ENCODE measurements at regions not wholly inside any gene's neighbourhood (a gene's known extent, or its start where the extent isn't known, plus 50 kb on each side); places are given as distances from the start of the nearest gene placed in this dataset.

DNA sequence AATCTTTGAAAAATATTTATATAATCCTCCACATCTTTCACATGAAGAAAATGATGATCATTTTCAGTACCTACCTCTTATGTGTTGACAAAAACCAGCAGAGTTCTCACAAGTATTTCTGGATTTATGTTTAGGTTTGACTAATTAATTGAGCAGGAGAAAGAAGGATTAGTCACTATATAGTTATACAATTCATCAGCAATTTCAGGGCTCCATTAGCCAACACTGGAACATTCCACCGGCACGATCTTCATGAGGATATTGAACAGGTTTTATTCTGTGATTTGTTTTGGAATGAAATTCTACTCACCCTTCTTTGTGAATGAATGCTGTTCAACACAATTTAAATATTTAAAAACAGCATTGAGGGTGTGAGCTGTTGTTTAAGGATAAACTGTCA is 163.2 kb downstream of the SEM1 start:
- intact Hi-C loops (cut with micrococcal nuclease; ENCODE audit: unreplicated experiment), result no loop called here
- CTCF ChIA-PET, result no interaction called here

DNA sequence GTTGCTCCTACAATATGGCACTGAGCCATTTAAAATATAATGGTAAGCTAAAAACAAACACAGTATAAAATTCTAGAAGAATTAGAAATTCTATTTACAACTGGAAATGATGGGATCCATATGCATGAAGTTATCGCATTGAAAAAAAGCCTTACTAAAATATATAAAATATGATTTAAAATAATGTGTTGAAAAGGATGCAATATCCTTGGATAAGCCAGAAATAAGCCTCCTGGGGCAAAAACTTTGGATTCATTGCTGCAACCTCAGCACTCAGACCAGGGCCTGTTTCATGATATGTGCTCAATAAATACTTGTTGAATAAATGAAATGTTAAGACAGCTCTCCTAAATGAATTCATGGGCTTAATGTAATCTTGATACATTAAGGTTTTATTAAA is 170.2 kb downstream of the SEM1 start:
- ATAC-seq (no peak), DNase-seq (ENCODE audit: low read depth, low spot score) (no peak)
- Histone ChIP-seq H3K4me1 (ENCODE audit: control insufficient read depth, insufficient read depth, low read length) (no peaks in the 10 kb centered on the region), H3K27me3 (ENCODE audit: control insufficient read depth, insufficient read depth, low read length) (no peaks in the 10 kb centered on the region), H3K27ac (ENCODE audit: low read length) (no peak overlapping the region), H3K9me3 (ENCODE audit: control insufficient read depth, insufficient read depth, low read depth, low read length) (no peaks in the 10 kb centered on the region), H3K4me3 (ENCODE audit: low read depth in 2 of 2, low read length in 2 of 2) (no peak overlapping the region), H3K36me3 (ENCODE audit: control insufficient read depth, insufficient read depth, low read length) (no peaks in the 10 kb centered on the region)
- intact Hi-C loops (cut with micrococcal nuclease; ENCODE audit: unreplicated experiment), result no loop called here
- in situ Hi-C loops (cut with HindIII; ENCODE audit: low pct_unique_long_range_greater_than_20kb, low sequenced_read_pairs), result no loop called here
- POLR2A ChIA-PET, result no interaction called here
- no TSS peak for BruUV-seq (replicated peaks)
- no peak for TF ChIP-seq SIN3A (IDR thresholded peaks at IDR 0.05; ENCODE audit: borderline replicate concordance, insufficient read depth, low read depth, low read length)
- CTCF ChIA-PET, result no interaction called here

More for the DNA sequence above, 163.2 kb downstream of the SEM1 start:
- Histone ChIP-seq H3K36me3 (ENCODE audit: control insufficient read depth, insufficient read depth, low read length) (no peaks in the 10 kb centered on the region), H3K27me3 (ENCODE audit: control insufficient read depth, insufficient read depth, low read length) (no peaks in the 10 kb centered on the region; the same call in 1 of the 2 replicates), H3K4me1 (ENCODE audit: control insufficient read depth, insufficient read depth, low read length) (no peaks in the 10 kb centered on the region), H3K9me3 (ENCODE audit: control insufficient read depth, insufficient read depth, low read depth, low read length) (no peaks in the 10 kb centered on the region), H3K4me3 (ENCODE audit: low read depth in 2 of 2, low read length in 2 of 2) (no peak overlapping the region), H3K27ac (ENCODE audit: low read length) (no peak overlapping the region)
- no TSS peak for BruUV-seq (replicated peaks)
- no peak for ATAC-seq
- TF ChIP-seq, protein P1, sequence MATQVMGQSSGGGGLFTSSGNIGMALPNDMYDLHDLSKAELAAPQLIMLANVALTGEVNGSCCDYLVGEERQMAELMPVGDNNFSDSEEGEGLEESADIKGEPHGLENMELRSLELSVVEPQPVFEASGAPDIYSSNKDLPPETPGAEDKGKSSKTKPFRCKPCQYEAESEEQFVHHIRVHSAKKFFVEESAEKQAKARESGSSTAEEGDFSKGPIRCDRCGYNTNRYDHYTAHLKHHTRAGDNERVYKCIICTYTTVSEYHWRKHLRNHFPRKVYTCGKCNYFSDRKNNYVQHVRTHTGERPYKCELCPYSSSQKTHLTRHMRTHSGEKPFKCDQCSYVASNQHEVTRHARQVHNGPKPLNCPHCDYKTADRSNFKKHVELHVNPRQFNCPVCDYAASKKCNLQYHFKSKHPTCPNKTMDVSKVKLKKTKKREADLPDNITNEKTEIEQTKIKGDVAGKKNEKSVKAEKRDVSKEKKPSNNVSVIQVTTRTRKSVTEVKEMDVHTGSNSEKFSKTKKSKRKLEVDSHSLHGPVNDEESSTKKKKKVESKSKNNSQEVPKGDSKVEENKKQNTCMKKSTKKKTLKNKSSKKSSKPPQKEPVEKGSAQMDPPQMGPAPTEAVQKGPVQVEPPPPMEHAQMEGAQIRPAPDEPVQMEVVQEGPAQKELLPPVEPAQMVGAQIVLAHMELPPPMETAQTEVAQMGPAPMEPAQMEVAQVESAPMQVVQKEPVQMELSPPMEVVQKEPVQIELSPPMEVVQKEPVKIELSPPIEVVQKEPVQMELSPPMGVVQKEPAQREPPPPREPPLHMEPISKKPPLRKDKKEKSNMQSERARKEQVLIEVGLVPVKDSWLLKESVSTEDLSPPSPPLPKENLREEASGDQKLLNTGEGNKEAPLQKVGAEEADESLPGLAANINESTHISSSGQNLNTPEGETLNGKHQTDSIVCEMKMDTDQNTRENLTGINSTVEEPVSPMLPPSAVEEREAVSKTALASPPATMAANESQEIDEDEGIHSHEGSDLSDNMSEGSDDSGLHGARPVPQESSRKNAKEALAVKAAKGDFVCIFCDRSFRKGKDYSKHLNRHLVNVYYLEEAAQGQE (IDR thresholded peaks at IDR 0.05; ENCODE audit: insufficient read depth in 1 of 2, low read depth in 2 of 2, low read length in 1 of 2), result no peak
- TF ChIP-seq SIN3A (IDR thresholded peaks at IDR 0.05; ENCODE audit: borderline replicate concordance, insufficient read depth, low read depth, low read length), result no peak
- TF ChIP-seq TCF7L2 (IDR thresholded peaks at IDR 0.05; ENCODE audit: low read depth, low read length), result no peak
- TF ChIP-seq, protein P2, sequence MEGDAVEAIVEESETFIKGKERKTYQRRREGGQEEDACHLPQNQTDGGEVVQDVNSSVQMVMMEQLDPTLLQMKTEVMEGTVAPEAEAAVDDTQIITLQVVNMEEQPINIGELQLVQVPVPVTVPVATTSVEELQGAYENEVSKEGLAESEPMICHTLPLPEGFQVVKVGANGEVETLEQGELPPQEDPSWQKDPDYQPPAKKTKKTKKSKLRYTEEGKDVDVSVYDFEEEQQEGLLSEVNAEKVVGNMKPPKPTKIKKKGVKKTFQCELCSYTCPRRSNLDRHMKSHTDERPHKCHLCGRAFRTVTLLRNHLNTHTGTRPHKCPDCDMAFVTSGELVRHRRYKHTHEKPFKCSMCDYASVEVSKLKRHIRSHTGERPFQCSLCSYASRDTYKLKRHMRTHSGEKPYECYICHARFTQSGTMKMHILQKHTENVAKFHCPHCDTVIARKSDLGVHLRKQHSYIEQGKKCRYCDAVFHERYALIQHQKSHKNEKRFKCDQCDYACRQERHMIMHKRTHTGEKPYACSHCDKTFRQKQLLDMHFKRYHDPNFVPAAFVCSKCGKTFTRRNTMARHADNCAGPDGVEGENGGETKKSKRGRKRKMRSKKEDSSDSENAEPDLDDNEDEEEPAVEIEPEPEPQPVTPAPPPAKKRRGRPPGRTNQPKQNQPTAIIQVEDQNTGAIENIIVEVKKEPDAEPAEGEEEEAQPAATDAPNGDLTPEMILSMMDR (IDR thresholded peaks at IDR 0.05), result no peak
- no peak for TF ChIP-seq POLR2AphosphoS5 (IDR thresholded peaks at IDR 0.05; ENCODE audit: low read depth, low read length)
- POLR2A ChIA-PET, result no interaction called here
- in situ Hi-C loops (cut with HindIII; ENCODE audit: low pct_unique_long_range_greater_than_20kb, low sequenced_read_pairs), result no loop called here
- DNase-seq (ENCODE audit: low read depth, low spot score), result no peak

DNA sequence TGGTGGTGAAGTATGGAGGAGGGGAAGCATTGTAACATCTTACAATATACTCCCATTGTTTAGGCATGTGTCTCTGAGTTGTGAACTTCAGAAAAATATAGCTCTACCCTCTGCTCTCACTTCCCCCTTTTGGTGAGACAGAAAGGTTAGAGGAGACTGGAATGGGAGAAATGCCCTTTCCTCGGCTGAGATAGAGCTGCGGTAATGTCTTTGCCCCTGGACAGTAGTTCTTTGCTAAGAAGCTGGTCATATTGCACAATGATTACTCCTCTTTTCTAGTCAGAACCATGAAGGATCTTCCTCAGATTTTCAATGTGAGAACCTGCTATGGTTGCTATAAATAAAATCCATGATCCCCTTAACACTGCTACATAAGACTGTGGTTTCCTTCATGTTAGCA is 171.0 kb downstream of the SEM1 start:
- Histone ChIP-seq H3K27me3 (ENCODE audit: control insufficient read depth, insufficient read depth, low read length) (no peaks in the 10 kb centered on the region), H3K27ac (ENCODE audit: low read length) (no peak overlapping the region), H3K9me3 (ENCODE audit: control insufficient read depth, insufficient read depth, low read depth, low read length) (no peaks in the 10 kb centered on the region), H3K4me1 (ENCODE audit: control insufficient read depth, insufficient read depth, low read length) (no peaks in the 10 kb centered on the region), H3K36me3 (ENCODE audit: control insufficient read depth, insufficient read depth, low read length) (no peaks in the 10 kb centered on the region), H3K4me3 (ENCODE audit: low read depth in 2 of 2, low read length in 2 of 2) (no peak overlapping the region)
- in situ Hi-C loops (cut with HindIII; ENCODE audit: low pct_unique_long_range_greater_than_20kb, low sequenced_read_pairs), result no loop called here
- ChIA-PET CTCF (no interaction called here), POLR2A (no interaction called here)
- DNase-seq (ENCODE audit: low read depth, low spot score) (no peak), ATAC-seq (no peak)
- intact Hi-C loops (cut with micrococcal nuclease; ENCODE audit: unreplicated experiment), result no loop called here
- BruUV-seq (replicated peaks), result no TSS peak
- TF ChIP-seq, protein P1 (IDR thresholded peaks at IDR 0.05; ENCODE audit: insufficient read depth in 1 of 2, low read depth in 2 of 2, low read length in 1 of 2), result no peak
- TF ChIP-seq TCF7L2 (IDR thresholded peaks at IDR 0.05; ENCODE audit: low read depth, low read length) (no peak), SIN3A (IDR thresholded peaks at IDR 0.05; ENCODE audit: borderline replicate concordance, insufficient read depth, low read depth, low read length) (no peak), POLR2AphosphoS5 (IDR thresholded peaks at IDR 0.05; ENCODE audit: low read depth, low read length) (no peak)
- TF ChIP-seq, protein P2 (IDR thresholded peaks at IDR 0.05), result no peak
